GM11168 (cell line): ENCODE measurements at regions not wholly inside any gene's neighbourhood (a gene's known extent, or its start where the extent isn't known, plus 50 kb on each side); places are given as distances from the start of the nearest gene placed in this dataset.

Experiments
- in situ Hi-C: fragments of 300-500 bp; cut with MboI; formaldehyde crosslinking; loops from one replicate; pipeline ENCODE4 v1.12.0; 2022; ENCODE audit warnings: low sequenced_read_pairs; ENCODE audit not compliant: unreplicated experiment

- in situ Hi-C loops: no loop called here
Measured at GRCh38 chr6:143595251-143596036, 82.3 kb upstream of the PHACTR2 start.

DNA sequence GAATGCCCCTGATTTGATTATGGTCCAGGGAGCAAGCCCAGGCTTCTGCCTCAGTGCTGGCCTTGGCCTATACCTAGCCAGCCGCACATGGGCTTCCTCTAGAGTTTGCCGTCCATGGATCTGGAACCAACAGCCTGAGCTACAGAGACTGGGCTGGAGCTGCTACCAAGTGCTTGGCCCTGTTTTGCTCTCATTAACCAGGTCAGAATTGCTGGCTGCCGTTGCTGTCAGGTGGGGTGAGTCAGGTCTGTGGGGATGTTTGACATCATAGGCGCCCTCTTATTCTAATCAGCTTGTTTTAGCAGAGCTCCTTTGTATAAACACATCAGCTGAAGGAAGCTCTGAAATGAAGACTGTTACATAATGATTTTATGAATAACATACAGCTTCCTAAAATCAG lies 83.1 kb upstream of the PHACTR2 start:
- in situ Hi-C loops: no loop called here

GRCh38 chr6:143592335-143592734 lies 80.8 kb upstream of the FUCA2 start:
- in situ Hi-C loops: no loop called here

DNA sequence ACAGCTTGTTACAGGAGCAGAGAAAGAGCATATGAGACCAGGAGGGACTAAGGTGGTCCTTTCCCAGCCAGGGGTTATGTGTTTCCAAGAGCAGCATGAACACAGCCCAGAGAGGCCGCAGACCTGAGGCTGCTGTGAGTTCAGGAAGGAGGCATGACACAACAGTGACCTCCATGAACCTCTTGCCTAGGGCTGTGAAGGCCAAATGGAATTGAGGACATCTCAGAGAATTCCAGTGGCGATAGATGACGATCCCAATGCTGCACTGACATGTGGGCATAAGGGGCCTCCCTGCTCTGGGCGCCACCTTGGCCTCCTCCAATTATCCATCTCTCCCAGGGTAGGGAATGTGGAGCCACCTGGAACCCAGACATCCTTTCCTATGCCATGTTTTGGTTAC lies 79.9 kb upstream of the FUCA2 start:
- in situ Hi-C loops: no loop called here

DNA sequence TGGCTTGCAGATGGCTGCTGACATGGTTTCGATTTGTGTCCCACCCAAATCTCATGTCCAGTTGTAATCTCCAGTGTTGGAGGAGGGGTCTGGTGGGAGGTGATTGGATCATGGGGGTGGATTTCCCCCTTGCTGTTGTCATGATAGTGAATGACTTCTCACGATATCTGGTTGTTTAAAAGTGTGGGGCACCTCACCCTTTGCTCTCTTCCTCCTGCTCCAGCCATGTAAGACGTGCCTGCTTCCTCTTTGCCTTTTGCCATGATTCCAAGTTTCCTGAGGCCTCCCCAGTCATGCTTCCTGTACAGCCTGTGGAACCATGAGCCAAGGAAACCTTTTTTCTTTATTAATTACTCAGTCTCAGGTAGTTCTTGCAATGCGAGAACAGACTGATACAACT lies 77.6 kb upstream of the FUCA2 start:
- in situ Hi-C loops: no loop called here

GRCh38 chr6:143586557-143586956 lies 75.0 kb upstream of the FUCA2 start:
- in situ Hi-C loops: no loop called here

GRCh38 chr6:143585716-143586115 lies 74.2 kb upstream of the FUCA2 start:
- in situ Hi-C loops: no loop called here

- in situ Hi-C loops: no loop called here
Measured at GRCh38 chr6:143585241-143585640, 73.7 kb upstream of the FUCA2 start.

- in situ Hi-C loops: no loop called here
Measured at GRCh38 chr6:143583542-143584327, 72.2 kb upstream of the FUCA2 start.

GRCh38 chr6:143581835-143582480 lies 70.4 kb upstream of the FUCA2 start:
- in situ Hi-C loops: no loop called here

- in situ Hi-C loops: loop anchor here (5.0 kb wide), 1 partner anchor 433 kb away; no protein-coding TSS in a partner anchor
Measured at GRCh38 chr6:143579703-143580102, 68.2 kb upstream of the FUCA2 start.

DNA sequence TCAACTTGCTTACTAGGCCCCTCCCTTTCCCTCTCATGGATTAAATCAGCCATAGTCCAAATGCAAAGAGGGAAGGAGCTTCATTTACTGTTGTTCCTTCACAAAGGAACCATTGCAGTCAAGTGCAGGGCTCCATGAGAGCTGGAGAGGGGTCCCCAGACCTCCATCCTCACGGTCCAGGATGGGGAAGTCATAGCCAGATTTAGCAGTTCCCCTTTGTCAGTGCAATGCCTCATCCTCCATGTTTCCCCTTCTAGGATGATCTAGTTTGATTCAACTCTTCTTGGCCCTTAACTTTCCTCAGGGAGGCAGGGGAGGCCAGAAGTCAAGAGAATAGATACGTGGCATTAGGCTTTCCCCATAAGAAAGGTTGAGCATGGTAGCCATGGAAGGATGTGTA lies 66.5 kb upstream of the FUCA2 start:
- in situ Hi-C loops: loop anchor here (5.0 kb wide), 1 partner anchor 434 kb away; no protein-coding TSS in a partner anchor

DNA sequence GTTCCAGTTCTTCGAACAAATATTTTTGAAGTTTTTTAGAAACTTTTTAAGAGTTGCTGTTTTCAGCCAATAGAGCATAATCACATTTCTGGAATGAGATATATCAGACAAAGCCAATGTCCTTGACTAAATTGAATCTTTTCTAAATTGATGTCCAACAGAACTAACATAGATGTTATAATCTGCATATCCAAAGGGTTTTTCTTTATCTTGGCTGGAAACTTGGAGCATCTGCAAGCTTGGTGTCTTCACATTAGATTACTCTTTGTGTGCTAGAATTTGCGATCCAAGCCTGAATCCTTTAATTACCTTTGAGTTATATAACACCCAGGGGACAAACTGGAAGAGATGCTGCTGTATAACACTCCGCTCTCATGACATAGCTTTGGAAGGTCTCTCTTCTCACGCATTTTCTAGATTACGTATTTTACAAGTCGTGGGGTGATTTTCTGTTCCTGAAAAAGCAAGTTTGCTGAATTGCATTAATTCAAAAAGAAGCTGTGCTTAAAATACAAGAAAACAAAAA lies 64.4 kb upstream of the FUCA2 start:
- in situ Hi-C loops: loop anchor here (5.0 kb wide), 1 partner anchor 436 kb away; no protein-coding TSS in a partner anchor

- in situ Hi-C loops: loop anchor here (5.0 kb wide), 1 partner anchor 437 kb away; no protein-coding TSS in a partner anchor
Measured at GRCh38 chr6:143575440-143575839, 63.9 kb upstream of the FUCA2 start.

GRCh38 chr6:143570147-143570853 lies 58.8 kb upstream of the FUCA2 start:
- in situ Hi-C loops: no loop called here

DNA sequence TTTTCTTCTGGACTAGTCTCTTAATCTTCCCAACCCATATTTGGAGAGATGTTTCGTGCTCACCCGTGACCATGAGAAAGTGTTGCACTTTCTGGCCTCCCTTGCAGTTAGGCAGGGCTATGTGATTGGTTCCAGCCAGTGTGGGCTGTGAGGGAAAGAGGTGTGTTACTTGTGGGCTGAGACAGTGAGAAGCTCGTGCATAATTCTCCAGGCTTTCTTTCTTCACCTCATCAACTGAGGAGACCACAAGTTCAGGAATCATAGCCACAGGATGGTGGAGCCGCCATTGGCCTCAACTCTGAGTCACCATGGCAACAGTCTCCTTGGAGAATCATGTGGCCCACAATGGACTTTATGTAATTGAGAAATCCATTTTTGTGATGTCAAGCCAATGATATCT lies 57.5 kb upstream of the FUCA2 start:
- in situ Hi-C loops: no loop called here

GRCh38 chr6:143564484-143565017 lies 53.0 kb upstream of the FUCA2 start:
- in situ Hi-C loops: no loop called here

GRCh38 chr6:143562143-143562542 lies 50.6 kb upstream of the FUCA2 start:
- in situ Hi-C loops: no loop called here
